ENCODE measurements at regions not wholly inside any gene's neighbourhood (a gene's known extent, or its start where the extent isn't known, plus 50 kb on each side); places are given as distances from the start of the nearest gene placed in this dataset.

GRCh38 chr1:109824349-109825115 lies 60.8 kb upstream of the EPS8L3 start:
- Histone ChIP-seq H3K9me3 (ENCODE audit: control insufficient read depth, insufficient read depth, low read length) (no peaks in the 10 kb centered on the region), H3K4me3 (ENCODE audit: low read depth, low read length) (no peak overlapping the region), H3K9ac (ENCODE audit: low read depth, low read length) (no peak overlapping the region), H3K4me1 (ENCODE audit: control insufficient read depth, insufficient read depth, low read length) (no peaks in the 10 kb centered on the region), H3K36me3 (ENCODE audit: control insufficient read depth, insufficient read depth, low read length) (no peaks in the 10 kb centered on the region), H3K27me3 (ENCODE audit: control insufficient read depth, insufficient read depth, low read length) (no peaks in the 10 kb centered on the region)

- no peaks in the 10 kb centered on the region for H3K9me3 ChIP-seq (ENCODE audit: control insufficient read depth, insufficient read depth, low read length)
- peak overlapping the region; percentile 54 for H3K9ac ChIP-seq (ENCODE audit: low read depth, low read length)
- H3K4me3 ChIP-seq (ENCODE audit: low read depth, low read length), result no peak overlapping the region
- no peaks in the 10 kb centered on the region for H3K36me3 ChIP-seq (ENCODE audit: control insufficient read depth, insufficient read depth, low read length)
- H3K4me1 ChIP-seq (ENCODE audit: control insufficient read depth, insufficient read depth, low read length), result no peaks in the 10 kb centered on the region
- no peaks in the 10 kb centered on the region for H3K27me3 ChIP-seq (ENCODE audit: control insufficient read depth, insufficient read depth, low read length)
Observed at GRCh38 chr1:109823543-109824348, 60.0 kb upstream of the EPS8L3 start.

- no peaks in the 10 kb centered on the region for H3K9me3 ChIP-seq (ENCODE audit: control insufficient read depth, insufficient read depth, low read length)
- no peak overlapping the region for H3K4me3 ChIP-seq (ENCODE audit: low read depth, low read length)
- no peaks in the 10 kb centered on the region for H3K27me3 ChIP-seq (ENCODE audit: control insufficient read depth, insufficient read depth, low read length)
- H3K36me3 ChIP-seq (ENCODE audit: control insufficient read depth, insufficient read depth, low read length), result no peaks in the 10 kb centered on the region
- H3K4me1 ChIP-seq (ENCODE audit: control insufficient read depth, insufficient read depth, low read length), result no peaks in the 10 kb centered on the region
- no peak overlapping the region for H3K9ac ChIP-seq (ENCODE audit: low read depth, low read length)
Observed at GRCh38 chr1:109822749-109823542, 59.2 kb upstream of the EPS8L3 start.

- no peak overlapping the region for H3K9ac ChIP-seq (ENCODE audit: low read depth, low read length)
- no peaks in the 10 kb centered on the region for H3K36me3 ChIP-seq (ENCODE audit: control insufficient read depth, insufficient read depth, low read length)
- H3K27me3 ChIP-seq (ENCODE audit: control insufficient read depth, insufficient read depth, low read length), result no peaks in the 10 kb centered on the region
- H3K4me3 ChIP-seq (ENCODE audit: low read depth, low read length), result no peak overlapping the region
- no peaks in the 10 kb centered on the region for H3K4me1 ChIP-seq (ENCODE audit: control insufficient read depth, insufficient read depth, low read length)
- no peaks in the 10 kb centered on the region for H3K9me3 ChIP-seq (ENCODE audit: control insufficient read depth, insufficient read depth, low read length)
Observed at GRCh38 chr1:109821831-109822745, 58.4 kb upstream of the EPS8L3 start.

GRCh38 chr1:109821221-109821669 lies 57.5 kb upstream of the EPS8L3 start:
- no peak overlapping the region for H3K9ac ChIP-seq (ENCODE audit: low read depth, low read length)
- no peaks in the 10 kb centered on the region for H3K9me3 ChIP-seq (ENCODE audit: control insufficient read depth, insufficient read depth, low read length)
- H3K4me3 ChIP-seq (ENCODE audit: low read depth, low read length), result no peak overlapping the region
- H3K4me1 ChIP-seq (ENCODE audit: control insufficient read depth, insufficient read depth, low read length), result no peaks in the 10 kb centered on the region
- H3K27me3 ChIP-seq (ENCODE audit: control insufficient read depth, insufficient read depth, low read length), result no peaks in the 10 kb centered on the region
- no peaks in the 10 kb centered on the region for H3K36me3 ChIP-seq (ENCODE audit: control insufficient read depth, insufficient read depth, low read length)

GRCh38 chr1:109819906-109820305 lies 56.2 kb upstream of the EPS8L3 start:
- H3K36me3 ChIP-seq (ENCODE audit: control insufficient read depth, insufficient read depth, low read length), result no peaks in the 10 kb centered on the region
- H3K9ac ChIP-seq (ENCODE audit: low read depth, low read length), result no peak overlapping the region
- H3K4me1 ChIP-seq (ENCODE audit: control insufficient read depth, insufficient read depth, low read length), result no peaks in the 10 kb centered on the region
- H3K4me3 ChIP-seq (ENCODE audit: low read depth, low read length), result no peak overlapping the region
- peaks cover 6% of the 10 kb centered on the region for H3K9me3 ChIP-seq (ENCODE audit: control insufficient read depth, insufficient read depth, low read length)
- no peaks in the 10 kb centered on the region for H3K27me3 ChIP-seq (ENCODE audit: control insufficient read depth, insufficient read depth, low read length)

GRCh38 chr1:109818988-109819764 lies 55.5 kb upstream of the EPS8L3 start:
- H3K4me1 ChIP-seq (ENCODE audit: control insufficient read depth, insufficient read depth, low read length), result no peaks in the 10 kb centered on the region
- H3K27me3 ChIP-seq (ENCODE audit: control insufficient read depth, insufficient read depth, low read length), result no peaks in the 10 kb centered on the region
- no peak overlapping the region for H3K4me3 ChIP-seq (ENCODE audit: low read depth, low read length)
- H3K36me3 ChIP-seq (ENCODE audit: control insufficient read depth, insufficient read depth, low read length), result no peaks in the 10 kb centered on the region
- no peak overlapping the region for H3K9ac ChIP-seq (ENCODE audit: low read depth, low read length)
- peaks cover 6% of the 10 kb centered on the region for H3K9me3 ChIP-seq (ENCODE audit: control insufficient read depth, insufficient read depth, low read length)

GRCh38 chr1:109818271-109818987 lies 54.7 kb upstream of the EPS8L3 start:
- Histone ChIP-seq H3K9me3 (ENCODE audit: control insufficient read depth, insufficient read depth, low read length) (peaks cover 6% of the 10 kb centered on the region), H3K36me3 (ENCODE audit: control insufficient read depth, insufficient read depth, low read length) (no peaks in the 10 kb centered on the region), H3K4me1 (ENCODE audit: control insufficient read depth, insufficient read depth, low read length) (no peaks in the 10 kb centered on the region), H3K4me3 (ENCODE audit: low read depth, low read length) (no peak overlapping the region), H3K9ac (ENCODE audit: low read depth, low read length) (no peak overlapping the region), H3K27me3 (ENCODE audit: control insufficient read depth, insufficient read depth, low read length) (no peaks in the 10 kb centered on the region)

GRCh38 chr1:109817881-109818270 lies 54.2 kb upstream of the EPS8L3 start:
- no peak overlapping the region for H3K4me3 ChIP-seq (ENCODE audit: low read depth, low read length)
- H3K9me3 ChIP-seq (ENCODE audit: control insufficient read depth, insufficient read depth, low read length), result peaks cover 6% of the 10 kb centered on the region
- no peaks in the 10 kb centered on the region for H3K27me3 ChIP-seq (ENCODE audit: control insufficient read depth, insufficient read depth, low read length)
- H3K9ac ChIP-seq (ENCODE audit: low read depth, low read length), result no peak overlapping the region
- no peaks in the 10 kb centered on the region for H3K4me1 ChIP-seq (ENCODE audit: control insufficient read depth, insufficient read depth, low read length)
- no peaks in the 10 kb centered on the region for H3K36me3 ChIP-seq (ENCODE audit: control insufficient read depth, insufficient read depth, low read length)

GRCh38 chr1:109816975-109817535 lies 53.3 kb upstream of the EPS8L3 start:
- Histone ChIP-seq H3K4me1 (ENCODE audit: control insufficient read depth, insufficient read depth, low read length) (no peaks in the 10 kb centered on the region), H3K27me3 (ENCODE audit: control insufficient read depth, insufficient read depth, low read length) (no peaks in the 10 kb centered on the region), H3K9ac (ENCODE audit: low read depth, low read length) (no peak overlapping the region), H3K36me3 (ENCODE audit: control insufficient read depth, insufficient read depth, low read length) (no peaks in the 10 kb centered on the region), H3K4me3 (ENCODE audit: low read depth, low read length) (no peak overlapping the region), H3K9me3 (ENCODE audit: control insufficient read depth, insufficient read depth, low read length) (peaks cover 6% of the 10 kb centered on the region)
